ENCODE measurements at regions not wholly inside any gene's neighbourhood (a gene's known extent, or its start where the extent isn't known, plus 50 kb on each side); places are given as distances from the start of the nearest gene placed in this dataset.

- TF ChIP-seq CTCF (IDR thresholded peaks at IDR 0.05; ENCODE audit: insufficient read depth, low read depth, low read length) (no peak), EZH2 (IDR thresholded peaks at IDR 0.05; ENCODE audit: insufficient read depth, low read length) (no peak)
These were observed 61.7 kb downstream of the HAND2 start for GRCh38 chr4:173468314-173468713.
